GM19438 (cell line): ENCODE measurements at regions not wholly inside any gene's neighbourhood (a gene's known extent, or its start where the extent isn't known, plus 50 kb on each side); places are given as distances from the start of the nearest gene placed in this dataset.

ENCODE experiments used
- ATAC-seq: cut with Tn5 transposase; IDR thresholded peaks from one replicate; pipeline ENCODE4 v1.9.1; 2021; ENCODE audit warnings: low read depth; ENCODE audit not compliant: unreplicated experiment

- no peak for ATAC-seq
Measured at GRCh38 chr16:85474621-85475217, 138.4 kb upstream of the GSE1 start.

GRCh38 chr16:85475233-85475632 is 137.9 kb upstream of the GSE1 start:
- no peak for ATAC-seq

GRCh38 chr16:85475691-85476300 is 137.3 kb upstream of the GSE1 start:
- no peak for ATAC-seq

- no peak for ATAC-seq
Measured at GRCh38 chr16:85476389-85476788, 136.7 kb upstream of the GSE1 start.

DNA sequence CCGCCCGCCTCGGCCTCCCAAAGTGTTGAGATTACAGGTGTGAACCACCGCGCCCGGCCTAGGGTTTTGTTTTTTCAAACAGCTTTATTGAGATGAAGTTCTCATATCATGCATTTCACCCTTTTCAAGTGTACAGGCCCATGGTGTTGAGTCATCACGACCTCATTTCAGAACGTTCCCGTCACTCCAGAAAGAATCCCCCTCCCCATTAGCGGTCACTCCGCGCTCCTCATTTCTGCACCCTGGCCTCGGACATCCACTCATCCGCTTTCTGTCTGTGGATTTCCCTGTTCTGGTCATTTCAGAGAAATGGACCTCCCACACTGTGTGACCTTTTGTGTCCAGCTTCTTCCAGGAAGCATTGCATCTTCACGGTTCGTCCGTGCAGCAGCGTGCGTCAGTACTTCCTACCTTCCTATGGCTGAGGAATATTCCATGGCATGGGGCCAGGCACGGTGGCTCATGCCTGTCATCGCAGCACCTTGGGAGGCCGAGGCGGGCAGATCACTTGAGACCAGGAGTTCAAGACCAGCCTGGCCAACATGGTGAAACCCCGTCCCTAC is 135.2 kb upstream of the GSE1 start:
- ATAC-seq, result no peak

DNA sequence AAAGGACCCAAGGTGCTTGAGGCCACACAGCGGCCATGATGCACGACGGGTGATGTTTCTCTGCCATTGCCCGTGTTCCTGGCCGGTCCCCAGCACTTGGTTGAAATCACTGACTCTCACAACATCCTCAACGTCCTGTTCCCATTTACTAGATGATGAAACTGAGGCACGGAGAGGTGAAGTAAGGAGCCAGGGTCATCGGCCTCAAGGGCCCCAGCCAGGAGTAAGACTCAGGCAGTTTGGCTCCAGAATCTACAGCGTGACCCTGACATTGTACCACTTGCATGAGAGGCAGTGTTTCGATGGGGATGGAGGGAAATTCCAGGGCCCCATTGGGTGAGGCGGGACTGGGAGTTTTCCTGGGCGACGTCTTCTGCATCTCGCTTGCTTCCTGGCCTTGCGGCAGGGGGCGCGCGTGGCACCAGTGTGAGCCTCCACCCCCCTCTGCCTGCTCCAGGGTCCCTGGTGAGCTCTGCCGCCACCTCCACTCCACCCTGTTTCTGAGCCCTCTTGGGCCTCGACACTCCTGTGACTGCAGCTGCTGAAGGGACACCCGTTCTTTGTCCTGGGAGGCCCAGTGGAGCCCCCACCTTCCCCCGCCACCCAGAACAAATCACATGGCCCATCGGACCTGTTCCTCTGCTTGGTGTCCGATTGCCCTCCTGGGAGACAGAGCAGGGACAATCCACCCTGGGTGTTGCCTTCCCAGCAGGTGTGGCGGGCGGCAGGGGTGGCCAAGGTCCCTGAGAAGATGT is 133.0 kb upstream of the GSE1 start:
- ATAC-seq, result no peak

GRCh38 chr16:85480727-85481101 is 132.4 kb upstream of the GSE1 start:
- no peak for ATAC-seq

GRCh38 chr16:85481206-85481605 is 131.9 kb upstream of the GSE1 start:
- ATAC-seq, result no peak

- no peak for ATAC-seq
Measured at GRCh38 chr16:85481738-85482137, 131.4 kb upstream of the GSE1 start.

DNA sequence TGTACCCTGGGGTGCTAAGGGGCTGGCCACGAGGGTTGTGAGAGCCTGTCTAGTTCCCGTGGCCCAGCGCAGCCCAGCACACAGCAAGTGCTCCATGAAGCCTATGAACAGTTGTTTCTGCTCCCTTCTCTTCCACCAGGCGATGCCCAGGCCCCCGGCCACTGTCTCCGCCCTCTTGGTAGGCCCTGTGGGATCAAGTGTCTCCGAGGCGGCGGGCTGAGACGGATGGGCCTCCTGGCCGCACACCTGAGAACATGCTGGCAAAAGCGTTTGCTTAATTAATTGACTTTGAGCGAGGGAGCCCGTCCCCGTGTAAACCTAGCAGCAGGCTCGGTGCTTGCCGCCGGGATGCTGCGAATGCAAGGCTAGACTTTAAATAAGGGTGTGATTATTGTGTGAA is 129.7 kb upstream of the GSE1 start:
- ATAC-seq, result no peak

- no peak for ATAC-seq
Measured at GRCh38 chr16:85484347-85485300, 128.5 kb upstream of the GSE1 start.

- ATAC-seq, result no peak
Measured at GRCh38 chr16:85485379-85485778, 127.7 kb upstream of the GSE1 start.

DNA sequence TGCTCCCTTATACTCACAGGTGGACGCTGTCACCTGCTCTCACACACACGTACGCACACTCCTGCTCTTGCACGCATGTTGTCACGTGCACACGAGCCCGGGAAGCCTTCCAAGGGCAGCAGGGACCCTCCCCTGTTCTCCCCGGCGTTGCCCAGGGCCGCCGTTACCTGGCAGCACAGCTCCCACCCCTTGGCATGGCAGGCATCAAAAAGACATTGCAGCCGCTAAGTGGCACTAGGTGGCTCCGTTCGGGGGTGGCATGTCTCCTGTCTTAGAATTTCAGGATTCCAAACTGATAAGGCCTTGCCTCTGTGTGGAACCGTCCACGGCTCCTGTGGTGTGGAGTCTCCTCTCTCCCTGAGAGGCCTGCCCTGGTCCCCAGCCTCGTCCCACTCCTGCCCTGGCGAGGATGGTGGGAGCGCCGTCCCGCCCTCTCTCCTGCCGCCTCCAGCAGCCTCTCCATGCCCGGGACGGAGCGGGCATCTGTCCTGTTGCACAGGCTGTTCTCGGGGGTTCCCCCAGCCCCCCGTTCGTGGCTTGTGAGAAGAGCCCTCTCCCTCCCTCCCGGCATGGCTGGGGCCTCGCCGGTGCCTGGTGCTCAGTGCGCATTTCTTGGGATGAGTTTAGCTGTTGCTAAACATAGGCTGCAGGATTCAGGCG is 126.7 kb upstream of the GSE1 start:
- ATAC-seq, result no peak

- no peak for ATAC-seq
Measured at GRCh38 chr16:85488414-85488813, 124.7 kb upstream of the GSE1 start.

- ATAC-seq, result no peak
Measured at GRCh38 chr16:85490407-85491057, 122.6 kb upstream of the GSE1 start.

- ATAC-seq, result no peak
Measured at GRCh38 chr16:85491058-85491771, 121.9 kb upstream of the GSE1 start.

DNA sequence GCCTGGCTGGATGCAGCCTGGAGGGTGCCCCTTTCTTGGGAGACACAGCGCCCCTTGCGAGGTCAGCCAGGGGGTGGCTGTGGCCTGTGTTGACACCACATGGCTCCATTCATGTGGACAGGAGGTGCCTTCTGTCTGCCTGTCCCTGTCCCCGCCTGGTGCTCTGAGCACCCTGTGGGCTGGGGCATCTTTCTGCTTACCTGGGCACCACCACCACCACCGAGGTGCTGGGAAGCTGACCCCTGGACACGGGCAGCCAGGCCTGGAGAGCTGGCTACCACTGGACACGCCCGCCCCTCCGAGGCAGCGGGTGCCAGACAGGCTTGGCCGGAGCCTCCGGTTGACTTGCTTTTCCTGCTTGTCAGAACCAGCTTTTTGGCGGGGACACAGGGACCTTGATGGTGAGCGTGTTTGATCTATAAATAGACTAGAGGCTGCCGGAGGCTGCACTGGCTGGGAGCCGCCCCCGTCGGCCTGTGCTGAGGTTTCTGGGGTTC is 121.3 kb upstream of the GSE1 start:
- no peak for ATAC-seq

DNA sequence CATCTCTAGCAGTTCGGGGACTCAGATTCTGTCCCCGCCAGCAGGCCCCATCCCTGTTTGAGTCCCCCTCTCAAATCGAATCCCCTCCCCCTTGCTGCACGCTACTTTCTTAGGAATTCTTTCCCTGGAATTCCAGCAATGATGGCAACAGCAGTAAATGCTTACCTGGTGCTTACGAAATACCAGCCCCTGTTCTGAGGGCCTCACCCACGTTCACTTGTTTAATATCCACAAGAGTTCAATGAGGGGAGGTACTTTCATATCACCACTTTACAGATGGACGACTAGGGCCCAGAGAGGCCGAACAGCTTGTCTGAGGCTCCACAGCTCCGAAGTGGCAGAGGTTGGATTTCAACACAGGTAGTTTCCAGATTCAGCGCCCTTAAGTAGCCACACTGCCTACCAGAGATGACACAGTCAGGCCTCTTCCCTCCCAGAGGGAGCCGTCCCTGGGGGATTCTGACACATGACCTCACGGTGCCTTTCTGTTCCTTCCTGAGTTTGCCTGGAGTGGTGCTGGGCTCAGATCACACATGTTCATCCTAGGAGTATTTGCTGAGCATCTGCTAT is 120.7 kb upstream of the GSE1 start:
- no peak for ATAC-seq
